ENCODE measurements at regions not wholly inside any gene's neighbourhood (a gene's known extent, or its start where the extent isn't known, plus 50 kb on each side); places are given as distances from the start of the nearest gene placed in this dataset.

DNA sequence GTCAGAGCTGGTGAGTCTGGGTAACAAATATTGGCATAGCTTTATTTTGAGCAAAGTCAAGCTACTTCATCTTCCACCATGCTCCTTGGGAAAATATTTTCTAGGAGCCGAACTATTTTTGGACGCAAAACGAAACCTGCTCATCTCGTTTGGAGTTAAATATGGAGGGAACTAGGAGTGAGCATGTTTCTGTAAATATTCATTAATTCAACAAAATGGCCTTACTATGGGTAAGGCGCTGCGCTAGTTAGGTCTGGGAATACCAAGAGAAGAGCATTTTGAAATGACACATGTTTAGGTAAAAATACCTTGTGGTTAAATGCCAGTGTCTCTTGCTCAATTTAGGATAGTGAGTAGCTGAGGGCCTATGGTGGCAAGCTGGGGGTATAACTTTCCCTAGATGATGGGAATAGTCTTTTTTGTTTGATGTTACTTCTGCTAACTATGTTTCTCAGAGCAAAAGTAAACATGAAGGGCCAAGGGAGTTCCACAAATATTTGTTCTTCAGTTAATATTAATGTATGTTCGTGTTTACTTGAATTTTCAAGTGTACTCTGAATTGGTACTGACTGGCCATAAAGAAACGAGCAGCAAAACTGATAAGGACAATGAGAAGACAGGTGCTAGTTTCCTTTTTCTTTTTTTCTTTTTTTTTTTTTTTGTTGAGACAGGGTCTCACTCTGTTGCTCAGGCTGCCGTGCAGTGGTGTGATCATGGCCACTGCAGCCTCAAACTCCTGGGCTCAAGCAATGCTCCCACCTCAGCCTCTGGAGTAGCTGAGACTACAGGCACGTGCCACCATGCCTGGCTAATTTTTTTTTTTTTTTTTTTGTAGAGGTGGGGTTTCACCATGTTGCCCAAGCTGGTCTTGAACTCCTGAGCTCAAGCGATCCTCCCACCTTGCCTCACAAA, 77.7 kb downstream of the MAP1LC3B2 start:
- Histone ChIP-seq H3K4me2 (ENCODE audit: insufficient read depth in 1 of 2, low read depth in 2 of 2, low read length in 2 of 2) (no peak overlapping the region), H3K27ac (ENCODE audit: low read depth, low read length) (no peak overlapping the region), H3K4ac (replicated peaks; ENCODE audit: insufficient read length, low read depth, low read length) (no peak overlapping the region), H4K91ac (replicated peaks; ENCODE audit: insufficient read length, low read length) (no peak overlapping the region), H3K9ac (replicated peaks in 1 of 4; ENCODE audit: extremely low read depth in 1 of 4, low read depth in 3 of 4, low read length in 3 of 4) (no peak overlapping the region), H3K36me3 (ENCODE audit: control insufficient read depth in 2 of 4, insufficient read depth in 4 of 4, low read length in 3 of 4) (no peaks in the 10 kb centered on the region), H3K79me1 (ENCODE audit: low read depth, low read length) (no peaks in the 10 kb centered on the region), H3K27me3 (replicated peaks in 1 of 4; ENCODE audit: control insufficient read depth in 3 of 4, extremely low read depth in 1 of 4, insufficient read depth in 3 of 4, low read length in 3 of 4) (no peaks in the 10 kb centered on the region), H3K14ac (ENCODE audit: insufficient read length) (no peak overlapping the region), H4K8ac (ENCODE audit: extremely low read depth, insufficient read depth, low read length) (no peak overlapping the region), H3K9me3 (ENCODE audit: insufficient read depth in 2 of 2, low read depth in 1 of 2, low read length in 1 of 2) (no peaks in the 10 kb centered on the region), H2BK15ac (ENCODE audit: low read length) (no peak overlapping the region), H4K20me1 (replicated peaks in 1 of 2; ENCODE audit: control insufficient read depth in 1 of 2, insufficient read depth in 2 of 2, low read length in 2 of 2) (no peaks in the 10 kb centered on the region), H4K5ac (ENCODE audit: insufficient read length, low read depth, low read length) (no peak overlapping the region), H2BK120ac (replicated peaks; ENCODE audit: low read depth, low read length) (no peak overlapping the region), H3K18ac (ENCODE audit: extremely low read depth, low read length) (no peak overlapping the region), H3K56ac (replicated peaks; ENCODE audit: insufficient read length, low read depth, low read length) (no peak overlapping the region), H3K23me2 (ENCODE audit: low read depth, low read length) (no peaks in the 10 kb centered on the region), H3K23ac (ENCODE audit: insufficient read length) (no peak overlapping the region), H3K4me3 (ENCODE audit: extremely low read depth in 1 of 4, insufficient read depth in 2 of 4, low read depth in 3 of 4, low read length in 4 of 4) (no peak overlapping the region), H2BK20ac (ENCODE audit: low read length) (no peak overlapping the region), H2AK5ac (ENCODE audit: low read depth, low read length) (no peak overlapping the region), H2AFZ (ENCODE audit: low read length) (no peak overlapping the region), H2BK5ac (ENCODE audit: low read depth, low read length) (no peak overlapping the region), H2BK12ac (ENCODE audit: low read depth, low read length) (no peak overlapping the region), H3K79me2 (ENCODE audit: control insufficient read depth in 1 of 2, insufficient read depth in 2 of 2, low read length in 2 of 2) (no peaks in the 10 kb centered on the region), H3K4me1 (replicated peaks in 1 of 4; ENCODE audit: control insufficient read depth in 3 of 4, insufficient read depth in 4 of 4, low read length in 3 of 4) (peaks cover 0 to 2% (median under 1%) of the 10 kb centered on the region in 4 experiments; a peak in 3 of 7 replicates)
- ChIA-PET CTCF (ENCODE audit: partially characterized antibody) (interaction anchor here (0.6 to 1.7 kb wide), 4 partner anchors 14 to 315 kb away, joined by 3 to 4 read pairs (median 4); no protein-coding TSS in a partner anchor), POLR2A (ENCODE audit: partially characterized antibody) (no interaction called here)
- DNase-seq (ENCODE audit: low read depth in 1 of 2, low spot score in 2 of 2): no peak
- FAIRE-seq: no peak
- 89% methylated on average over 10 of the region's 11 CpGs; no CpG with 5 or more reads in 1 of the 2 experiments for WGBS, 2 experiments (ENCODE audit: extremely low coverage in 1 of 2, insufficient coverage in 1 of 2, insufficient read length in 1 of 2, insufficient replicate concordance in 2 of 2, low coverage in 1 of 2, low lambda C conversion rate in 2 of 2, missing lambda C conversion rate in 1 of 2)
- TF ChIP-seq HDAC2 (IDR thresholded peaks at IDR 0.05; ENCODE audit: borderline replicate concordance in 1 of 2, low read depth in 2 of 2, low read length in 2 of 2) (no peak), BCL11A (IDR thresholded peaks at IDR 0.05; ENCODE audit: low read depth in 2 of 2, low read length in 2 of 2) (no peak), JUND (IDR thresholded peaks at IDR 0.05; ENCODE audit: low read length) (no peak), CEBPB (IDR thresholded peaks at IDR 0.05; ENCODE audit: low read depth, low read length) (no peak), NRF1 (IDR thresholded peaks at IDR 0.05; ENCODE audit: low read depth, low read length) (no peak)
- TF ChIP-seq, protein P1, sequence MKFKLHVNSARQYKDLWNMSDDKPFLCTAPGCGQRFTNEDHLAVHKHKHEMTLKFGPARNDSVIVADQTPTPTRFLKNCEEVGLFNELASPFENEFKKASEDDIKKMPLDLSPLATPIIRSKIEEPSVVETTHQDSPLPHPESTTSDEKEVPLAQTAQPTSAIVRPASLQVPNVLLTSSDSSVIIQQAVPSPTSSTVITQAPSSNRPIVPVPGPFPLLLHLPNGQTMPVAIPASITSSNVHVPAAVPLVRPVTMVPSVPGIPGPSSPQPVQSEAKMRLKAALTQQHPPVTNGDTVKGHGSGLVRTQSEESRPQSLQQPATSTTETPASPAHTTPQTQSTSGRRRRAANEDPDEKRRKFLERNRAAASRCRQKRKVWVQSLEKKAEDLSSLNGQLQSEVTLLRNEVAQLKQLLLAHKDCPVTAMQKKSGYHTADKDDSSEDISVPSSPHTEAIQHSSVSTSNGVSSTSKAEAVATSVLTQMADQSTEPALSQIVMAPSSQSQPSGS (IDR thresholded peaks at IDR 0.05; ENCODE audit: low read length): no peak
- TF ChIP-seq, protein P2, sequence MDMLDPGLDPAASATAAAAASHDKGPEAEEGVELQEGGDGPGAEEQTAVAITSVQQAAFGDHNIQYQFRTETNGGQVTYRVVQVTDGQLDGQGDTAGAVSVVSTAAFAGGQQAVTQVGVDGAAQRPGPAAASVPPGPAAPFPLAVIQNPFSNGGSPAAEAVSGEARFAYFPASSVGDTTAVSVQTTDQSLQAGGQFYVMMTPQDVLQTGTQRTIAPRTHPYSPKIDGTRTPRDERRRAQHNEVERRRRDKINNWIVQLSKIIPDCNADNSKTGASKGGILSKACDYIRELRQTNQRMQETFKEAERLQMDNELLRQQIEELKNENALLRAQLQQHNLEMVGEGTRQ (IDR thresholded peaks at IDR 0.05; ENCODE audit: low read length): no peak
- TF ChIP-seq, protein P3, sequence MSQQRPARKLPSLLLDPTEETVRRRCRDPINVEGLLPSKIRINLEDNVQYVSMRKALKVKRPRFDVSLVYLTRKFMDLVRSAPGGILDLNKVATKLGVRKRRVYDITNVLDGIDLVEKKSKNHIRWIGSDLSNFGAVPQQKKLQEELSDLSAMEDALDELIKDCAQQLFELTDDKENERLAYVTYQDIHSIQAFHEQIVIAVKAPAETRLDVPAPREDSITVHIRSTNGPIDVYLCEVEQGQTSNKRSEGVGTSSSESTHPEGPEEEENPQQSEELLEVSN (IDR thresholded peaks at IDR 0.05): no peak

Data from H1 (cell line).